Activated T-cell treated with anti-CD3 and anti-CD28 coated beads, Interleukin-2, amount 50 U/mL, for 24 hours (primary cell): ENCODE measurements at regions not wholly inside any gene's neighbourhood (a gene's known extent, or its start where the extent isn't known, plus 50 kb on each side); places are given as distances from the start of the nearest gene placed in this dataset.

ENCODE experiments used
- DNase-seq: peaks from one replicate; pipeline ENCODE4 v3.0.0-alpha.2; 2020
- H3K27ac Mint-ChIP-seq: 2 replicates; pipeline ENCODE4 v1.8.0; 2020; ENCODE audit warnings: mild to moderate bottlenecking, mixed read lengths
- H3K27me3 Mint-ChIP-seq: 2 replicates; pipeline ENCODE4 v1.8.0; 2020; ENCODE audit warnings: mixed read lengths
- H3K36me3 Mint-ChIP-seq: 2 replicates; pipeline ENCODE4 v1.8.0; 2020; ENCODE audit warnings: low read depth, mixed read lengths
- H3K4me1 Mint-ChIP-seq: 2 replicates; pipeline ENCODE4 v1.8.0; 2020; ENCODE audit warnings: low read depth, mixed read lengths
- H3K4me3 Mint-ChIP-seq: 2 replicates; pipeline ENCODE4 v1.8.0; 2020; ENCODE audit warnings: mild to moderate bottlenecking, moderate library complexity, mixed read lengths
- H3K9me3 Mint-ChIP-seq: 2 replicates; pipeline ENCODE4 v1.8.0; 2020; ENCODE audit warnings: mixed read lengths

- Mint-ChIP-seq H3K27me3 (no peaks in the 10 kb centered on the region), H3K27ac (no peak overlapping the region), H3K9me3 (peaks cover 12% of the 10 kb centered on the region), H3K4me3 (no peak overlapping the region), H3K36me3 (no peaks in the 10 kb centered on the region), H3K4me1 (no peaks in the 10 kb centered on the region)
- DNase-seq, result no peak
These were observed 510.5 kb upstream of the TBX3 start for GRCh38 chr12:115194448-115194847.

DNA sequence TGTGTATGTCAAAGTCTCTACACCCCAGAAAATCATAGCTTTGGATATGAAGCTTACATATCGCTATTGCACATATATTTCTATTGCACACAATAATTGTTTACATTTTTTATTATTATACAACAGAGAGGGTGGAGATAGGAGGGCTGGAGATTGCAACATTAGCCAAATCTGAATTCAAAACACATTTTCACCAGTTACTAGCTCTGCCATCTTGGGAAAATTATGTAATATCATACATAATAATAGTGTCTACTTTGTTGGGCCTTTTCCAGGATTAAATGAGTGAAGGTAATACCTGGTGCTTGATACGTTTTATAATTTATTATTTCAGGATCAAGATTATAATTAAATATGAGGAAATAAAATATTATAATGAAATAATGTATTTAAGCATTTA lies 507.4 kb upstream of the TBX3 start:
- no peak overlapping the region for H3K27ac Mint-ChIP-seq
- peaks cover 6% of the 10 kb centered on the region for H3K9me3 Mint-ChIP-seq
- DNase-seq, result no peak
- no peaks in the 10 kb centered on the region for H3K36me3 Mint-ChIP-seq
- H3K4me3 Mint-ChIP-seq, result no peak overlapping the region
- no peaks in the 10 kb centered on the region for H3K4me1 Mint-ChIP-seq
- H3K27me3 Mint-ChIP-seq, result no peaks in the 10 kb centered on the region

DNA sequence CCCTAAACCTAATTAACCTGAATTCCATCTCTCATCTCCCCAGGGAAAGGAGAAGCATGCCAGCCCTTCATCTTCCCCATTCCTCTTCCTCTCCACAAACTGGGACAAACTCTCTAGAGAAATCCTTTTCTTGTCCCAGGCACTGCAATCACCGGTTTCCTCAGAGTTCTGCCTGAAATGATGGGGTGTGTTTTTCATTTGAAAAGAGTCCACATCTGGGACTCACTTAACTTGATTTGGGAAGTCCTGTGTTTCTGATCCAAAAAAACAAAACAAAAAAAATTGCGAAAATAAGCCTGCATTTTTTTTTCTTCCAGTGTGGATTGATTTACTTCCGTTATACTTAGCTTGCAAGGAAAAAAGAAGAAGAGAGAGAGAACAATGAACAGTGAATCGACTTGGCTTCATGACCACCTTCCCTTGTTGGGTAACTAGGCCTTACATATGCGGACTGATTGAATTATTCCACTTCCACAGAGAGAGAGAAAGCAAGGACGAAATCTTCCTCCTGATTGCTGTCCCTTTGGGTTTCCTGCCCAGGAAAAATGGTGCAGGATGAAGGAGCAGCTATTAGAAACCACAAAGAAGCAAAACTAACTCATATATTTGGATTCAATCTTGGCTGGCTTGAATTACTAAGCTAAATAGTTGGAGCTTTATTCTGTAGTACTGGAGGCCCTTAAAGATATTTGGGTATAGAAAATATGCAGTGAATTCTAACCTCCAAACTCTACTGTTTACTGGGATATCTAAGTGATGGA lies 506.2 kb upstream of the TBX3 start:
- no peak for DNase-seq
- no peak overlapping the region for H3K27ac Mint-ChIP-seq
- no peaks in the 10 kb centered on the region for H3K27me3 Mint-ChIP-seq

DNA sequence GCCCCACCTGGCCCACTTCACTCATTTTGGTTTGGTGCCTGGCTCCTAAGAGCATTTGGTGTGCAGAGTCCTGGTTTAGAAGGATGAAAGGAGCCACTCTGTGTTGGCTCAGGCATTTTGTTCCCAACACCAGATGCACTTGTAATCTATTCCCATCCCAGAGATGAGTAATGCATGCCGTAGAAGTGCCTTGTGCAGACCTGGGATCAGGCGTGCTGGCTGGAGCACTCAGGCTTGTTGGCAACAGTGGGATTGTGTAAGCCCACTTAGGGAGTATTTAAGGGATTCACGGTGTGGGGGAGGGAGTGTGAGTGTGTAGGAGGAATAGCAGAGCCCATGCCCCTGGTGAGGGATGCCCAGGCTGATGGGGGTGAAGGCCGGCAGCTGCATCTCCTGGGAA lies 501.5 kb upstream of the TBX3 start:
- no peak for DNase-seq
- Mint-ChIP-seq H3K4me3 (no peak overlapping the region), H3K27ac (no peak overlapping the region), H3K9me3 (peaks cover 3% of the 10 kb centered on the region), H3K27me3 (no peaks in the 10 kb centered on the region), H3K36me3 (no peaks in the 10 kb centered on the region), H3K4me1 (no peaks in the 10 kb centered on the region)

More for the DNA sequence above, 506.2 kb upstream of the TBX3 start:
- Mint-ChIP-seq H3K9me3 (peaks cover 6% of the 10 kb centered on the region), H3K36me3 (no peaks in the 10 kb centered on the region), H3K4me3 (no peak overlapping the region), H3K4me1 (no peaks in the 10 kb centered on the region)

DNA sequence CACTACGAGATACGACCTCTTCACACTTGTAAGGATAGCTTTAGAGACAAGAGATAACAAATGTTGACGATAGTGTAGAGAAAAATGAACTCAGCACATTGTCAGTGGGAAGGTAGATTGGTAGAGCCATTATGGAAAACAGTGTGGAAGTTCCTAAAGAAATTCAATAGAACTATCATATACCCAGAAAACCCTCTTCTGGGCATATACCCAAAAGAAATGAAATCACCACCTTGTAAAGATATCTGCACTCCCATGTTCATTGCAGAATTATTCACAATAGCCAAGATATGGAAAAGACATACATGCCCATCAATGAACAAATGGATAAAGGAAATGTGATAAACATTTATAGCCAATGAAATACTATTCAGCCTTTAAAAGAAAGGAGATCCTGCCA lies 499.8 kb upstream of the TBX3 start:
- no peaks in the 10 kb centered on the region for H3K4me1 Mint-ChIP-seq
- H3K27ac Mint-ChIP-seq, result no peak overlapping the region
- H3K36me3 Mint-ChIP-seq, result no peaks in the 10 kb centered on the region
- peaks cover 3% of the 10 kb centered on the region for H3K9me3 Mint-ChIP-seq
- DNase-seq, result no peak
- H3K27me3 Mint-ChIP-seq, result no peaks in the 10 kb centered on the region
- no peak overlapping the region for H3K4me3 Mint-ChIP-seq

DNA sequence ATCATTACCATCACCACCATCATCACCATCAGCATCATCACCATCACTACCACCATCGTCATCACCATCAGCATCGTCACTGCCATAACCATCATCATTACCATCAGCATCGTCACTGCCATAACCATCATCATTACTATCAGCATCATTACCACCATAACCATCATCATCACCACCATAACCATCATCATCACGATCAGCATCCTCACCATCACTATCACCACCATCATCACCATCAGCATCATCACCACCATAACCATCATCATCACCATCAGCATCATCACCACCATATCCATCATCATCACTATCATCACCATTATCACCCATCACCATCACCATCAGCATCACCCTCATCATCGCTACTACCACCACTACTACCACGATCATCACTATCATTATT lies 493.9 kb upstream of the TBX3 start:
- Mint-ChIP-seq H3K36me3 (no peaks in the 10 kb centered on the region), H3K27ac (no peak overlapping the region), H3K27me3 (no peaks in the 10 kb centered on the region), H3K9me3 (peaks cover 3% of the 10 kb centered on the region), H3K4me1 (no peaks in the 10 kb centered on the region), H3K4me3 (no peak overlapping the region)
- no peak for DNase-seq

- Mint-ChIP-seq H3K36me3 (no peaks in the 10 kb centered on the region), H3K4me3 (no peak overlapping the region), H3K4me1 (no peaks in the 10 kb centered on the region), H3K27ac (no peak overlapping the region), H3K27me3 (no peaks in the 10 kb centered on the region), H3K9me3 (peaks cover 3% of the 10 kb centered on the region)
- no peak for DNase-seq
These were observed 492.9 kb upstream of the TBX3 start for GRCh38 chr12:115176741-115177400.

- H3K4me3 Mint-ChIP-seq, result no peak overlapping the region
- H3K9me3 Mint-ChIP-seq, result no peaks in the 10 kb centered on the region
- H3K36me3 Mint-ChIP-seq, result no peaks in the 10 kb centered on the region
- no peaks in the 10 kb centered on the region for H3K27me3 Mint-ChIP-seq
- DNase-seq, result no peak
- no peaks in the 10 kb centered on the region for H3K4me1 Mint-ChIP-seq
- no peak overlapping the region for H3K27ac Mint-ChIP-seq
These were observed 490.9 kb upstream of the TBX3 start for GRCh38 chr12:115174920-115175319.

DNA sequence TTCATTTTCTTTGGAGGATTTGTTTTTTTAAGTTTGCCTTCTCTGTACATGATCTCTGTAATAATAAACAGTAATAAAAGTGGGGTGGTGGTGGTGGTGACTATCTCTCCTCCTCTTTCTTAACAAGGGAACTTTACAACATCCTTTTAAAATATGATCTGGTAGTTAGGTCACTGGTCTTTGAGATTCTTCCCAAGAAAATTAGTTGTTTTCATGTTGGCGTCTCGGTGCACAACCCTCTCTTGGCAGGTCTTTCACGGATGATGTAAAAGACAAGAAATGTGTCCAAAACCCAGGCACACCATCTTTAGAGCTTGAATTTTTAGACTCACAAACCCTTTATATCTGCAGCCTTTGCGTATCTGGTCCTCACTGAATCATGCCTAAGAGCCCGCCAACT lies 488.5 kb upstream of the TBX3 start:
- Mint-ChIP-seq H3K36me3 (no peaks in the 10 kb centered on the region), H3K4me3 (no peak overlapping the region)
- no peak for DNase-seq

DNA sequence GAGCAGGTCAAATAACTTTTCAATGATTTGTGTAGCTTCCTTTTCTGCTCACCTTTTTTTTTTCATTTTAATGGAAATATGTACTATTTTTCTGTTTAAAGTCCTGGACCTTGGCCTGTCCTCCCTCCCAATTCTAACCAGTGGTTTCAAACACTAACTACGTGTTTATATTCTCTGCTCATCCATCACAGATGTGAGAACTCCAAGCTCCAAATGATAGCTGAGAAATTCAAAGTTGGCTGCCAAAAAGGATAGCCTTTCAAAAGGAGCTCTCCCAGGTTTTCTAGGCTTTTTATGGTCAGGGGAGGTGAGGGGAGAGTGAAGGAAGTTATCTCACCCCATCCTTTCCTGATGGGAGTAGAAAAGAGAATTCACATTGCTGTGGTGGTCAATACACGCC lies 486.0 kb upstream of the TBX3 start:
- DNase-seq, result no peak
- no peaks in the 10 kb centered on the region for H3K4me1 Mint-ChIP-seq
- H3K36me3 Mint-ChIP-seq, result no peaks in the 10 kb centered on the region
- no peaks in the 10 kb centered on the region for H3K27me3 Mint-ChIP-seq
- H3K9me3 Mint-ChIP-seq, result peaks cover 2% of the 10 kb centered on the region
- H3K4me3 Mint-ChIP-seq, result no peak overlapping the region
- no peak overlapping the region for H3K27ac Mint-ChIP-seq

More for the DNA sequence above, 488.5 kb upstream of the TBX3 start:
- H3K9me3 Mint-ChIP-seq, result peaks cover 2% of the 10 kb centered on the region
- no peaks in the 10 kb centered on the region for H3K27me3 Mint-ChIP-seq
- H3K4me1 Mint-ChIP-seq, result no peaks in the 10 kb centered on the region
- H3K27ac Mint-ChIP-seq, result no peak overlapping the region

GRCh38 chr12:115166698-115167315 lies 482.8 kb upstream of the TBX3 start:
- no peaks in the 10 kb centered on the region for H3K36me3 Mint-ChIP-seq
- H3K9me3 Mint-ChIP-seq, result peaks cover 2% of the 10 kb centered on the region
- H3K27me3 Mint-ChIP-seq, result no peaks in the 10 kb centered on the region
- H3K4me3 Mint-ChIP-seq, result no peak overlapping the region
- H3K4me1 Mint-ChIP-seq, result no peaks in the 10 kb centered on the region
- DNase-seq, result no peak
- H3K27ac Mint-ChIP-seq, result no peak overlapping the region

DNA sequence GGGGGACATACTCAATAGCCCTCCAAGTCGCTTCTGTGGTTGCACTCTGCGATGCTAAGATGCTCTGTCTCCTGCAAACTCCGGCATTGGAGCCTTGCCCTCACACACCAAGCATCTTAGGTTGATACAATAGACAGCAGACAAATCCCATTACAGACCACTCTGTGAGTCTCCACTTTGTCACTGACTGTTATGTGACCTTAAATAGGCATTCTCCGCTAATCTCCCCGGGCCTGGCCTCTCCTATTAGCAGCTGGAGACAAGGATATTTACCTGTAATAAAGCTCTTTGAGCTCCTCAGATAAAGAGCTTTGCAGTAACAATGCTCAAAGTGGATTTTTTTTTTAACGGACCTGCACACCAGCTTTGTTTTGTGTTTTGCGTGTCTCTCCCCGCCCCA lies 479.7 kb upstream of the TBX3 start:
- no peaks in the 10 kb centered on the region for H3K36me3 Mint-ChIP-seq
- H3K27me3 Mint-ChIP-seq, result no peaks in the 10 kb centered on the region
- no peak overlapping the region for H3K4me3 Mint-ChIP-seq
- no peak for DNase-seq
- no peaks in the 10 kb centered on the region for H3K4me1 Mint-ChIP-seq
- H3K27ac Mint-ChIP-seq, result no peak overlapping the region
- peaks cover 2% of the 10 kb centered on the region for H3K9me3 Mint-ChIP-seq

GRCh38 chr12:115160271-115161128 lies 476.5 kb upstream of the TBX3 start:
- Mint-ChIP-seq H3K36me3 (no peaks in the 10 kb centered on the region), H3K4me1 (no peaks in the 10 kb centered on the region), H3K4me3 (no peak overlapping the region), H3K27me3 (no peaks in the 10 kb centered on the region), H3K9me3 (no peaks in the 10 kb centered on the region), H3K27ac (no peak overlapping the region)
- DNase-seq, result no peak

GRCh38 chr12:115158816-115159215 lies 474.8 kb upstream of the TBX3 start:
- DNase-seq, result no peak
- no peaks in the 10 kb centered on the region for H3K36me3 Mint-ChIP-seq
- H3K4me1 Mint-ChIP-seq, result no peaks in the 10 kb centered on the region
- no peak overlapping the region for H3K27ac Mint-ChIP-seq
- H3K9me3 Mint-ChIP-seq, result no peaks in the 10 kb centered on the region
- no peaks in the 10 kb centered on the region for H3K27me3 Mint-ChIP-seq
- H3K4me3 Mint-ChIP-seq, result no peak overlapping the region
